ENCODE measurements at regions not wholly inside any gene's neighbourhood (a gene's known extent, or its start where the extent isn't known, plus 50 kb on each side); places are given as distances from the start of the nearest gene placed in this dataset.

GRCh38 chr9:99406939-99407338 is 184.9 kb downstream of the SEC61B start:
- TF ChIP-seq TAF1 (IDR thresholded peaks at IDR 0.05; ENCODE audit: borderline replicate concordance, low read depth, low read length) (no peak), POLR2A (IDR thresholded peaks at IDR 0.05; ENCODE audit: low read depth, low read length) (no peak)
